Panc1 (cell line): ENCODE measurements at regions not wholly inside any gene's neighbourhood (a gene's known extent, or its start where the extent isn't known, plus 50 kb on each side); places are given as distances from the start of the nearest gene placed in this dataset.

ENCODE experiments used
- ATAC-seq: fragments of 200-7000 bp; cut with Tn5 transposase; 2 replicates; pipeline ENCODE4 v1.9.1; 2020; ENCODE audit warnings: mild to moderate bottlenecking, moderate library complexity
- BruUV-seq: library from RNA; stranded (reverse); fragments of 400-500 nt; replicated peaks from 2 replicates; lab custom pipeline; 2021; lab: Mats Ljungman, UMichigan
- CTCF ChIA-PET: fragments of 300-600 bp; sonication (Branson Sonifier 250); formaldehyde crosslinking; loops from one replicate; lab custom pipeline; 2022; ENCODE audit warnings: antibody characterized with exemption; lab: Charles Lee
- POLR2A ChIA-PET: fragments of 300-600 bp; sonication (Branson Sonifier 250); formaldehyde crosslinking; loops from one replicate; lab custom pipeline; 2022; ENCODE audit warnings: antibody characterized with exemption; lab: Charles Lee
- DNase-seq: peaks from one replicate; pipeline ENCODE4 v3.0.0-alpha.2; 2010; ENCODE audit warnings: low read depth, low spot score
- H3K27ac ChIP-seq: 2 replicates; pipeline ENCODE4 v1.5.1; 2011; ENCODE audit warnings: mild to moderate bottlenecking, low read length, inconsistent platforms
- H3K27me3 ChIP-seq: fragments of 200-500 bp; sonication (Bioruptor generic); 2 replicates; pipeline ENCODE4 v1.6.0; 2014; ENCODE audit warnings: low read length, inconsistent platforms; ENCODE audit not compliant: control insufficient read depth, insufficient read depth
- H3K36me3 ChIP-seq: fragments of 200-500 bp; sonication (Bioruptor generic); 2 replicates; pipeline ENCODE4 v1.5.1; 2014; ENCODE audit warnings: inconsistent platforms, mild to moderate bottlenecking, low read length, moderate library complexity; ENCODE audit not compliant: control insufficient read depth, insufficient read depth
- H3K4me1 ChIP-seq: 2 replicates; pipeline ENCODE4 v1.5.1; 2011; ENCODE audit warnings: inconsistent platforms, mild to moderate bottlenecking, low read length, moderate library complexity; ENCODE audit not compliant: control insufficient read depth, insufficient read depth
- H3K4me3 ChIP-seq, 2 experiments: 2 replicates each; pipeline ENCODE4 v1.5.1; 2011 to 2012; ENCODE audit warnings: low read depth in 2 of 2, low read length in 2 of 2, mild to moderate bottlenecking in 2 of 2, inconsistent platforms in 1 of 2, moderate library complexity in 1 of 2
- H3K9me3 ChIP-seq: fragments of 200-500 bp; sonication (Bioruptor generic); 2 replicates; pipeline ENCODE4 v1.5.1; 2014; ENCODE audit warnings: low read depth, mild to moderate bottlenecking, inconsistent platforms, low read length, moderate library complexity; ENCODE audit not compliant: control insufficient read depth, insufficient read depth
- POLR2AphosphoS5 ChIP-seq: IDR thresholded peaks from 2 replicates; pipeline ENCODE4 v1.6.1; 2012; ENCODE audit warnings: mild to moderate bottlenecking, low read depth, low read length, moderate library complexity
- SIN3A ChIP-seq: IDR thresholded peaks from 2 replicates; pipeline ENCODE4 v1.6.1; 2012; ENCODE audit warnings: low read depth, mild to moderate bottlenecking, low read length, moderate library complexity, borderline replicate concordance; ENCODE audit not compliant: insufficient read depth
- TCF7L2 ChIP-seq: IDR thresholded peaks from 2 replicates; pipeline ENCODE4 v1.6.1; 2011; ENCODE audit warnings: mild to moderate bottlenecking, low read depth, low read length, inconsistent platforms
- in situ Hi-C: cut with HindIII; loops from 2 replicates; pipeline ENCODE4 v1.10.0; 2016; ENCODE audit warnings: low sequenced_read_pairs, low pct_unique_long_range_greater_than_20kb
- intact Hi-C: fragments of 100-400 bp; cut with micrococcal nuclease; formaldehyde crosslinking; loops from one replicate; pipeline ENCODE4 v1.10.0; 2022; ENCODE audit not compliant: unreplicated experiment
- TF ChIP-seq, protein P1 (sequence below), 2 experiments: IDR thresholded peaks; 2 replicates each; pipeline ENCODE4 v1.6.1; 2011 to 2012; ENCODE audit warnings: low read depth in 2 of 2, control low read depth in 1 of 2, low read length in 1 of 2, mild to moderate bottlenecking in 1 of 2, moderate library complexity in 1 of 2; ENCODE audit not compliant: insufficient read depth in 1 of 2
- TF ChIP-seq, protein P2 (sequence below): fragments of 450-650 bp; IDR thresholded peaks from 2 replicates; pipeline ENCODE4 v1.5.1; 2017; ENCODE audit warnings: mild to moderate bottlenecking

DNA sequence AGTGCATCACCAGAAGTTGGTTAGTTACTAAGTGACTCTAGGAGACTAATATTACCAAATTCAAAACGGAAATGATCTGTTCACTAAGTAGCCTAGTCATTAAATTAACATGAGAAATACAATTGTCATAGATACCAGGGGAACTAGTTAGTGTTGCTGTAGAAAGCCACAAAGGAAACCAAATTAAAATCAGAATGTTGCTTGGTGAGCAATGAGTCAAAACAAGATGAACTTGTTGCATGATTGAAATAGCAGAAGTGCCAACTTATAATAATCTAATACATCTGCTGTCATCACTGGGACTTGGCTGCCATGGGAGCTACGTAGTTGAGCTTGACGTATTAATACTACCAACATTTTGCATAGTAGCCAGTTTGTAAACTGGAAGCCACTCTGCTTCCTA lies 458.1 kb downstream of the DIPK2A start:
- Histone ChIP-seq H3K27ac (no peak overlapping the region), H3K36me3 (no peaks in the 10 kb centered on the region), H3K27me3 (no peaks in the 10 kb centered on the region), H3K4me1 (no peaks in the 10 kb centered on the region), H3K4me3 (no peak overlapping the region), H3K9me3 (no peaks in the 10 kb centered on the region)
- DNase-seq (no peak), ATAC-seq (no peak)
- TF ChIP-seq POLR2AphosphoS5 (no peak), SIN3A (no peak), TCF7L2 (no peak)
- TF ChIP-seq, protein P1, sequence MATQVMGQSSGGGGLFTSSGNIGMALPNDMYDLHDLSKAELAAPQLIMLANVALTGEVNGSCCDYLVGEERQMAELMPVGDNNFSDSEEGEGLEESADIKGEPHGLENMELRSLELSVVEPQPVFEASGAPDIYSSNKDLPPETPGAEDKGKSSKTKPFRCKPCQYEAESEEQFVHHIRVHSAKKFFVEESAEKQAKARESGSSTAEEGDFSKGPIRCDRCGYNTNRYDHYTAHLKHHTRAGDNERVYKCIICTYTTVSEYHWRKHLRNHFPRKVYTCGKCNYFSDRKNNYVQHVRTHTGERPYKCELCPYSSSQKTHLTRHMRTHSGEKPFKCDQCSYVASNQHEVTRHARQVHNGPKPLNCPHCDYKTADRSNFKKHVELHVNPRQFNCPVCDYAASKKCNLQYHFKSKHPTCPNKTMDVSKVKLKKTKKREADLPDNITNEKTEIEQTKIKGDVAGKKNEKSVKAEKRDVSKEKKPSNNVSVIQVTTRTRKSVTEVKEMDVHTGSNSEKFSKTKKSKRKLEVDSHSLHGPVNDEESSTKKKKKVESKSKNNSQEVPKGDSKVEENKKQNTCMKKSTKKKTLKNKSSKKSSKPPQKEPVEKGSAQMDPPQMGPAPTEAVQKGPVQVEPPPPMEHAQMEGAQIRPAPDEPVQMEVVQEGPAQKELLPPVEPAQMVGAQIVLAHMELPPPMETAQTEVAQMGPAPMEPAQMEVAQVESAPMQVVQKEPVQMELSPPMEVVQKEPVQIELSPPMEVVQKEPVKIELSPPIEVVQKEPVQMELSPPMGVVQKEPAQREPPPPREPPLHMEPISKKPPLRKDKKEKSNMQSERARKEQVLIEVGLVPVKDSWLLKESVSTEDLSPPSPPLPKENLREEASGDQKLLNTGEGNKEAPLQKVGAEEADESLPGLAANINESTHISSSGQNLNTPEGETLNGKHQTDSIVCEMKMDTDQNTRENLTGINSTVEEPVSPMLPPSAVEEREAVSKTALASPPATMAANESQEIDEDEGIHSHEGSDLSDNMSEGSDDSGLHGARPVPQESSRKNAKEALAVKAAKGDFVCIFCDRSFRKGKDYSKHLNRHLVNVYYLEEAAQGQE (IDR thresholded peaks at IDR 0.05; ENCODE audit: insufficient read depth in 1 of 2, low read depth in 2 of 2, low read length in 1 of 2), result no peak
- TF ChIP-seq, protein P2, sequence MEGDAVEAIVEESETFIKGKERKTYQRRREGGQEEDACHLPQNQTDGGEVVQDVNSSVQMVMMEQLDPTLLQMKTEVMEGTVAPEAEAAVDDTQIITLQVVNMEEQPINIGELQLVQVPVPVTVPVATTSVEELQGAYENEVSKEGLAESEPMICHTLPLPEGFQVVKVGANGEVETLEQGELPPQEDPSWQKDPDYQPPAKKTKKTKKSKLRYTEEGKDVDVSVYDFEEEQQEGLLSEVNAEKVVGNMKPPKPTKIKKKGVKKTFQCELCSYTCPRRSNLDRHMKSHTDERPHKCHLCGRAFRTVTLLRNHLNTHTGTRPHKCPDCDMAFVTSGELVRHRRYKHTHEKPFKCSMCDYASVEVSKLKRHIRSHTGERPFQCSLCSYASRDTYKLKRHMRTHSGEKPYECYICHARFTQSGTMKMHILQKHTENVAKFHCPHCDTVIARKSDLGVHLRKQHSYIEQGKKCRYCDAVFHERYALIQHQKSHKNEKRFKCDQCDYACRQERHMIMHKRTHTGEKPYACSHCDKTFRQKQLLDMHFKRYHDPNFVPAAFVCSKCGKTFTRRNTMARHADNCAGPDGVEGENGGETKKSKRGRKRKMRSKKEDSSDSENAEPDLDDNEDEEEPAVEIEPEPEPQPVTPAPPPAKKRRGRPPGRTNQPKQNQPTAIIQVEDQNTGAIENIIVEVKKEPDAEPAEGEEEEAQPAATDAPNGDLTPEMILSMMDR, result no peak
- in situ Hi-C loops (no loop called here), intact Hi-C loops (no loop called here)
- ChIA-PET CTCF (no interaction called here), POLR2A (no interaction called here)
- BruUV-seq, result no TSS peak

DNA sequence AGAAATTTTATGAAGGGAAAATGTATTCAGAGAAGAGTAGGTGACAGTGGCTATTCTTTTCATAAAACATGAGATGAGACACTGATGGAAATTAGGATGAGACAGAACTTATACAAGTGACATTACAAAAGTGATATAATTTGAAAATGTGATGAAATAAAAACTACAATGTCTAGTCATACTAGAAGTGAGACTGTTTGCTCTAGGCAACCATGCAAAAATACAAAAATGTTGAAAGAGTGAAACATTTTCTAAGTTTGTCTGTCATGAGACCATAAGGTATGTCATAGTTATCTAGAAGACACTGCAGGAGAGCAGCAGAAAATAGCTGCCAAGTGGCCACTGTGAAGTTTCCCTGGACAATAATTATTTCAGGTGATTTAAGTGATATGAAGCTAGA lies 459.5 kb downstream of the DIPK2A start:
- Histone ChIP-seq H3K36me3 (no peaks in the 10 kb centered on the region), H3K4me1 (no peaks in the 10 kb centered on the region), H3K27me3 (no peaks in the 10 kb centered on the region), H3K9me3 (no peaks in the 10 kb centered on the region), H3K4me3 (no peak overlapping the region), H3K27ac (no peak overlapping the region)
- TF ChIP-seq SIN3A (no peak), TCF7L2 (no peak), POLR2AphosphoS5 (no peak)
- TF ChIP-seq, protein P1 (IDR thresholded peaks at IDR 0.05; ENCODE audit: insufficient read depth in 1 of 2, low read depth in 2 of 2, low read length in 1 of 2), result no peak
- TF ChIP-seq, protein P2, result no peak
- ChIA-PET POLR2A (no interaction called here), CTCF (no interaction called here)
- intact Hi-C loops, result no loop called here
- in situ Hi-C loops, result no loop called here
- DNase-seq, result no peak
- no TSS peak for BruUV-seq
- no peak for ATAC-seq
